ENCODE measurements at regions not wholly inside any gene's neighbourhood (a gene's known extent, or its start where the extent isn't known, plus 50 kb on each side); places are given as distances from the start of the nearest gene placed in this dataset.
"Not testable (repeated sequence)": the region's sequence is repeated elsewhere in the genome, so short reads cannot be mapped to it uniquely, and the experiment has no call there.

GRCh38 chr3:145492456-145492855, 668.5 kb downstream of the PLOD2 start:
- DNase-seq (no peak), ATAC-seq (ENCODE audit: low read depth) (no peak)
- POLR2A ChIA-PET = no interaction called here
- peaks cover 5% of the 10 kb centered on the region for H3K9me3 Mint-ChIP-seq
- no peak overlapping the region for H3K27ac Mint-ChIP-seq
- H3K27me3 Mint-ChIP-seq = no peaks in the 10 kb centered on the region
- H3K36me3 Mint-ChIP-seq (ENCODE audit: low read depth) = no peaks in the 10 kb centered on the region
- CTCF ChIA-PET = no interaction called here
- intact Hi-C loops (cut with micrococcal nuclease) = no loop called here
- TF ChIP-seq, protein P1, sequence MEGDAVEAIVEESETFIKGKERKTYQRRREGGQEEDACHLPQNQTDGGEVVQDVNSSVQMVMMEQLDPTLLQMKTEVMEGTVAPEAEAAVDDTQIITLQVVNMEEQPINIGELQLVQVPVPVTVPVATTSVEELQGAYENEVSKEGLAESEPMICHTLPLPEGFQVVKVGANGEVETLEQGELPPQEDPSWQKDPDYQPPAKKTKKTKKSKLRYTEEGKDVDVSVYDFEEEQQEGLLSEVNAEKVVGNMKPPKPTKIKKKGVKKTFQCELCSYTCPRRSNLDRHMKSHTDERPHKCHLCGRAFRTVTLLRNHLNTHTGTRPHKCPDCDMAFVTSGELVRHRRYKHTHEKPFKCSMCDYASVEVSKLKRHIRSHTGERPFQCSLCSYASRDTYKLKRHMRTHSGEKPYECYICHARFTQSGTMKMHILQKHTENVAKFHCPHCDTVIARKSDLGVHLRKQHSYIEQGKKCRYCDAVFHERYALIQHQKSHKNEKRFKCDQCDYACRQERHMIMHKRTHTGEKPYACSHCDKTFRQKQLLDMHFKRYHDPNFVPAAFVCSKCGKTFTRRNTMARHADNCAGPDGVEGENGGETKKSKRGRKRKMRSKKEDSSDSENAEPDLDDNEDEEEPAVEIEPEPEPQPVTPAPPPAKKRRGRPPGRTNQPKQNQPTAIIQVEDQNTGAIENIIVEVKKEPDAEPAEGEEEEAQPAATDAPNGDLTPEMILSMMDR (IDR thresholded peaks at IDR 0.05) = no peak
- H3K4me3 Mint-ChIP-seq = no peak overlapping the region
- no peaks in the 10 kb centered on the region for H3K4me1 Mint-ChIP-seq

- POLR2A ChIA-PET; H3K4me1 Mint-ChIP-seq; intact Hi-C loops (cut with micrococcal nuclease); H3K27ac Mint-ChIP-seq; H3K36me3 Mint-ChIP-seq (ENCODE audit: low read depth); H3K9me3 Mint-ChIP-seq; H3K27me3 Mint-ChIP-seq; ATAC-seq (ENCODE audit: low read depth); CTCF ChIA-PET; H3K4me3 Mint-ChIP-seq; DNase-seq: not testable (repeated sequence)
Measured at GRCh38 chr3:145517416-145517815, 643.6 kb downstream of the PLOD2 start.

- DNase-seq = no peak
- intact Hi-C loops (cut with micrococcal nuclease) = no loop called here
- no peak overlapping the region for H3K27ac Mint-ChIP-seq
- CTCF ChIA-PET = no interaction called here
- H3K4me1 Mint-ChIP-seq = no peaks in the 10 kb centered on the region
- H3K36me3 Mint-ChIP-seq (ENCODE audit: low read depth) = no peaks in the 10 kb centered on the region
- ATAC-seq (ENCODE audit: low read depth) = no peak
- POLR2A ChIA-PET = no interaction called here
- no peak overlapping the region for H3K4me3 Mint-ChIP-seq
- H3K9me3 Mint-ChIP-seq = peaks cover 3% of the 10 kb centered on the region
- TF ChIP-seq, protein P1 (IDR thresholded peaks at IDR 0.05) = no peak
- no peaks in the 10 kb centered on the region for H3K27me3 Mint-ChIP-seq
Measured at GRCh38 chr3:145518639-145519038, 642.3 kb downstream of the PLOD2 start.

GRCh38 chr3:145519398-145520047, 641.5 kb downstream of the PLOD2 start:
- Mint-ChIP-seq H3K4me3 (no peak overlapping the region), H3K27ac (no peak overlapping the region), H3K27me3 (no peaks in the 10 kb centered on the region), H3K9me3 (peaks cover 2% of the 10 kb centered on the region), H3K36me3 (ENCODE audit: low read depth) (no peaks in the 10 kb centered on the region), H3K4me1 (no peaks in the 10 kb centered on the region)
- TF ChIP-seq, protein P1 (IDR thresholded peaks at IDR 0.05) = no peak
- intact Hi-C loops (cut with micrococcal nuclease) = no loop called here
- ATAC-seq (ENCODE audit: low read depth) (no peak), DNase-seq (no peak)
- CTCF ChIA-PET = no interaction called here
- POLR2A ChIA-PET = no interaction called here

- Mint-ChIP-seq H3K4me3 (no peak overlapping the region), H3K4me1 (no peaks in the 10 kb centered on the region), H3K27me3 (no peaks in the 10 kb centered on the region), H3K9me3 (peaks cover 4% of the 10 kb centered on the region), H3K36me3 (ENCODE audit: low read depth) (no peaks in the 10 kb centered on the region), H3K27ac (no peak overlapping the region)
- ChIA-PET POLR2A (no interaction called here), CTCF (no interaction called here)
- intact Hi-C loops (cut with micrococcal nuclease) = no loop called here
- TF ChIP-seq, protein P1 (IDR thresholded peaks at IDR 0.05) = no peak
- ATAC-seq (ENCODE audit: low read depth) (no peak), DNase-seq (no peak)
Measured at GRCh38 chr3:145522179-145522578, 638.8 kb downstream of the PLOD2 start.

All from activated B cell treated with CpG ODN at 0.5 μM for 24 hours (primary cell).